GM19035 (cell line): ENCODE measurements at regions not wholly inside any gene's neighbourhood (a gene's known extent, or its start where the extent isn't known, plus 50 kb on each side); places are given as distances from the start of the nearest gene placed in this dataset.
"Not testable (repeated sequence)": the region's sequence is repeated elsewhere in the genome, so short reads cannot be mapped to it uniquely, and the experiment has no call there.

Source experiments
- ATAC-seq: cut with Tn5 transposase; IDR thresholded peaks from one replicate; pipeline ENCODE4 v1.9.1; 2021; ENCODE audit not compliant: unreplicated experiment

DNA sequence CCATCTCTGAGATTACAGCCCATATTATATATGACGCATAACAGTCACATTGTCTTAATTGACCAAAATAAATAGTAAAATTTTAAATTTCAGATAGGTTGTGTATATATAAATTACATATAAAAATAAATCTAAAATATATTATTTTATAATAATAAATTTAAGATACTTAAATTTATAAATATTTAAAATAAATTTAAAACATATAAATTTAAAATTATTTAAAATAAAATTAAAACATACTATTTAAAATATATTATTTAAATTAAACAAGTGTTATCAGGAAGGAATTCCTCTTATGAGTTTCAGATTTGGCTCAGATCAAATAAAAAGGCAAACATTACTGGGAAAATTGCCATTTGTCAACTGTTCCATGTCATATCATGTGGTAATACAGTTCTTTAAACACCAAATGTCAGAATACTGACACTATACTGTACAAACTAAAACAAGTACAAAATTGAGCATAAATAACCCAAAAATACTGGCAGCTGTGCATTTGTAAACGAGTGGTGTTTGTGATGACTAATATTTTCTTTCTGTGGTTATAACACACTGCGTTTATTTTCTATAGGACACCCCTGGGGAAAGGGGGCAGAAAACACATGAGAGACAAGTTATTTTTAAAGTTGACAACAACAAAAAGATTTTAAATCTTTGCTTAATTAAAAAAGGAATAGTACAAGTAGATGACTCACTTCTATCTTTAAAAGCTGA lies 71.3 kb upstream of the DGKB start:
- ATAC-seq = peak; percentile 70

DNA sequence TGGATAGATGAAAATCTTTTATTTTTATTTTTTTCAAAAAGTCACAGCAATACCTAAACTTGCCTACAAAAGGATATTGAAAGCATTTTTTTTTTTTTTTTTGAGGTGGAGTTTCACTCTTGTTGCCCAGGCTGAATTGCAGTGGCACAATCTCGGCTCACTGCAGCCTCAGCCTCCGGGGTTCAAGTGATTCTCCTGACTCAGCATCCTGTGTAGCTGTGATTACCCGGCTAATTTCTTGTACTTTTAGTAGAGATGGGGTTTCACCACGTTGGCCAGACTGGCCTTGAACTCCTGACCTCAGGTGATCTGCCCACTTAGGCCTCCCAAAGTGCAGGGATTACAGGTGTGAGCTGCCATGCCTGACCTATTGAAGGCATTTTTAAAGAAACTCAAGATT lies 69.1 kb upstream of the DGKB start:
- not testable (repeated sequence) for ATAC-seq

DNA sequence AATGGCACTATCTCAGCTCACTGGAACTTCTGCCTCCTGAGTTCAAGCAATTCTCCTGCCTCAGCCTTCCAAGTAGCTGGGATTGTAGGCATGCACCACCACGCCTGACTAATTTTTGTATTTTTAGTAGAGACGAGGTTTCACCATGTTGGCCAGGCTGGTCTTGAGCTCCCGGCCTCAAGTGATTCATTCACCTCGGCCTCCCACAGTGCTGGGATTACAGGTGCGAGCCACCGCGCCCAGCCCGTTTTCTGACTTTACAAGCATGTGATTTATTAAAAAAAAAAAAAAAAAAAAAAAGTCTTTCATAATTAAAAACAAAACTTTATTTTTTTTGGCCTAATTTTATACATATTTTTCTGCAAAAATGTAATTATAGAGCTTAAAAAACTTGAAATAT lies 64.8 kb upstream of the DGKB start:
- ATAC-seq = not testable (repeated sequence)

DNA sequence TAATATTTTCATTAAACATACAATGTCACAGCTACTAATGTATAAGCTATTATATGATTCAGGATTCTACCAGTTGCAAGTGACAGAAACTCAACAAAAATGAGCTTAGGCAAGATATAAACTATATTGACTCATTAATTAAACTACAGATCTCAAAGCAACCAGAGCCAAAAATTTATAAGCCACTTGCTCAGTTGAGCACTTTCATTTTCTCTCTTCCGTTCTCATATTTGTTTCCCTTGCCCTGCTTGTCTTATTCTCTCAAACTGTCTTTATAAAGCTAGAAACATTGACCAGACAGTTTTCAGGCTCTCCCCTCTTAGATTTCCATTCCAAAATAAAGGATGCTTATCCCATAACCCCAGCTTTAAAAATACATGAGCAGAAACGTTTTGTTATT lies 60.2 kb upstream of the DGKB start:
- no peak for ATAC-seq

DNA sequence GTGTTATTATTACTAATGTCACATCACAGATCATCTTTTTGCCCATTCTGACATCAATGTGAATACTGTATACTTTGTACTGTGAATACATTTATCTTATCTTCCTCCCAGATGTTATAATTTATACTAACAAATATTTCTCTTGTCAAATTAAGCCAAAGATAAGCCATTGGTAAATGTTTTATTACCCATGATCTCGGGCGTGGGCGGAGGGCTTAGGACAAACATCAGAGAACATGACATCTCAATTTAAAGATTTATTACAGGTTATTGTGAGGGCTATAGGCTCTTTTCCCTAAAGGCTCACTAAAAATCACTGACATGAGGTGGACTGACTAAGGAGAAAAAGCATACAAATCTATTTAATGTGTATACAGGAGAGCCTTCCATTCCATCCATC lies 58.2 kb upstream of the DGKB start:
- no peak for ATAC-seq

DNA sequence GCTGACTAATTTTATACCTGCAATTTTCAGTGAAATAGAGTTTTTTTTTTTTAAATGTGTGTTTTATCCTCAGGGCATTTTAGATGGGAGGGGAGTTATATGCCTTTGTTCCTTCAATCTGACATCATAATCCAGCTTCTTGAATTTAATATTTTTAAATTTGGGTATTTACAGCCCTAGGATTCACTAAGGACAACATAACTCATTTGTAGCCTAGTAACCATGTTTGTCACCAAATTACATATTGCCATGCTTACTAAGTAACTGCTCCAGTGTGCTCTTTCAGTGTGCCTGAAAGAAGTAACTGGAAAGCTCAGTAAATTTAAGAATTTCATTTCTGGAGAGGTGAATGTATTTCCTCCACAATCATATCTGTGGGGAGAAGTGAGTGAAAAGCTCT lies 56.8 kb upstream of the DGKB start:
- ATAC-seq = no peak

DNA sequence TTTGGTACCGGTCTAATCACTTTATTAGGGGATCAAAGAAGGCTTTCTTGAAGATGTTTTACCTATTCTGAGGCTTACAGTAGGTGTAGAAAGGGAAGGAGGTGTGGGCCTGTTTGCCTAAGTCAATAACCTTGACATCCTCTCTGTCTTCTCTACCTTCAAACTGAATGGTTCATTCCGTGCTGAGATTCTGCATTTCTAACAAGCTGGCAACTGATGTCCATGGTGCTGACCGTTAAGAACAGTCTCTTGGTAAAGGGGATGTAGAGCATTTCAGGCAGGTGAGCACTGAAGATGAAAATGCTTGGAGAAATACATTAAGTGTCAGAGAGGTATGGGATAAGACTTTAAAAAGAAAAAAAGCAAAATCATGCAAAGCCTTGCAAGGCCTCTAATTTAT lies 51.5 kb upstream of the DGKB start:
- ATAC-seq = no peak
